GM19468 (cell line): ENCODE measurements at regions not wholly inside any gene's neighbourhood (a gene's known extent, or its start where the extent isn't known, plus 50 kb on each side); places are given as distances from the start of the nearest gene placed in this dataset.
"Not testable (repeated sequence)": the region's sequence is repeated elsewhere in the genome, so short reads cannot be mapped to it uniquely, and the experiment has no call there.

ENCODE experiments used
- ATAC-seq: cut with Tn5 transposase; IDR thresholded peaks from one replicate; pipeline ENCODE4 v1.9.1; 2021; ENCODE audit warnings: mild to moderate bottlenecking, moderate library complexity, moderate number of reproducible peaks; ENCODE audit not compliant: unreplicated experiment; ENCODE audit errors: extremely low read depth

- ATAC-seq: not testable (repeated sequence)
Measured at GRCh38 chr6:154624727-154625126, 108.5 kb upstream of the SCAF8 start.

GRCh38 chr6:154625721-154626120 lies 107.5 kb upstream of the SCAF8 start:
- ATAC-seq: no peak

- ATAC-seq: no peak
Measured at GRCh38 chr6:154629127-154629526, 104.1 kb upstream of the SCAF8 start.

DNA sequence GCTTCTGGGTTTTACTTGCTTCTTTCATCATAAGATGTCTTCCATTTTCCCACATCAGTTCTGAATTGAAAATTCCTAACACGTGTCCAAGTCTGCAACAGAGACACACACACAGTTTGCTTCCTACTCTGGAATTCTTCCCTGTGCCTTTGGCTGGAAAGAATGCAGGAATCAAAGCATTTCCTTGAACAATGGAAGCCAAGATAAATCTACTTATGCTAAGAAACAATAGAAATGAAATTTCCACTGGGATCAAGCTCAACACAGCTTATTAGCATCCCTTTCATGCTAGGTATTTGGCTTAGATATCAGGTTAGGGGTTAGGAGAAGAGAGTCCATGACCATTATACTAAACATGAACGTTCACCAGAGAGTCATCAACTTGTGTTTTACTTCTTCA lies 101.1 kb upstream of the SCAF8 start:
- ATAC-seq: no peak

DNA sequence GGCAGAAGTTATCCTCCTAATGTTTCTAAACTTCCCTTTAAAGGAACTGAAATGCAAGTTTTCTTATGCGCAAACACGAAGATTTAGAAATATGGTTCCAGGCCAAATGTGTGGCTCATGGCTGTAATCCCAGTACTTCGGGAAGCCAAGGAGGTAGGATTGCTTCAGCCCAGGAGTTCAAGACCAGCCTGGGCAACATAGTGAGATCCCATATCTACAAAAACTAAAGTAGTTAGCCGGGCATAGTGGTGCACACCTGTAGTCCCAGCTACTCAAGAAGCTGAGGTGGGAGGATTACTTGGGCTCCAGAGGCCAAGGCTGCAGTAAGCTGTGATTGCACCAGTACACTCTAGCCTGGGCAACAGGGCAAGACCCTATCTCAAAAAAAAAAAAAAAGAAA lies 95.8 kb upstream of the SCAF8 start:
- no peak for ATAC-seq

GRCh38 chr6:154638369-154638768 lies 94.8 kb upstream of the SCAF8 start:
- ATAC-seq: no peak

- ATAC-seq: not testable (repeated sequence)
Measured at GRCh38 chr6:154639196-154639595, 94.0 kb upstream of the SCAF8 start.

DNA sequence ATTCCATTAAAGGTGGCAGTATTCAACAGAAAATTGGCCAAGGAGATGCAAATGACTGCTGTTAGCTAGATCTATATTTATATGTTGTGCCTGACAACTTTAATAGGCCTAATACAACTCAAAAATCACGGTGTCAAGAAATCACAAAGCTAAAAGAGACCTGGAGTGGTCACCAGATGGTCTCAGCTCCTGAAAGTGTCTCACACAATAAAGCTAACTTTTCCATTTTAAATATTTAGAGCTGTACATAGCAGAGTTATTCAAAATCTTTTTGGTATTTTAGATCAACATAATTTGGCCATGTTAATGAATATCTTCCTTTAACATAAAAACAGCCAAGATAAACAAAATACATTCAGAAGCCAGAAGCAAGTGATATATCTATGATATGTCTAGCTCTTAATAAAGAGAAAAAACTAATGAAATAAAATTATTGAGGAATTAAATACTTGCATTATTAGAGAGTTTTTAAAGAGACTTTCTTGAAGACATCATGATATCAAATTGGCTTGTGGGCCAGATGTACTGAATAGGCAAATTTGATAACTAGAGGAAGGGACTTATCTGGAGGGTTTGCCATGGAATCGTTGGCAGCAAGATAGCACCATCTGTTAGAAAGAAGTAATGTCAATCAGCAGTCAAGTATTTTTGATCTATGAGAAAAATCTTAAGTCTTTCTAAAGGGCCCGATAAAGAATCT lies 84.9 kb upstream of the SCAF8 start:
- no peak for ATAC-seq

DNA sequence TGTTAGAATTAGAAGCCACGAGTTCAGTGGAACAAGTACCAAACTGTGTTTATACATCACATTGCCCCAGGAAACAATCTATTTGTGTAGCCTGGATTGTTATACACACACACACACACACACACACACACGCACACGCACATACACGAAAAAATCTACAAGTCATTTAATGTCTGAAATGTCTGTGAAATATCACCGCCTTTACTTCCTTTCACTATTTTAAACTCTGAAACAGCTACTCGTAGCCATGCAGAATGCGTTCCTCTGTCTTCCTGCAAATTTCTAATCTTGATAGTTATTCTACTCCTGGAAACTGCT lies 84.4 kb upstream of the SCAF8 start:
- ATAC-seq: no peak

DNA sequence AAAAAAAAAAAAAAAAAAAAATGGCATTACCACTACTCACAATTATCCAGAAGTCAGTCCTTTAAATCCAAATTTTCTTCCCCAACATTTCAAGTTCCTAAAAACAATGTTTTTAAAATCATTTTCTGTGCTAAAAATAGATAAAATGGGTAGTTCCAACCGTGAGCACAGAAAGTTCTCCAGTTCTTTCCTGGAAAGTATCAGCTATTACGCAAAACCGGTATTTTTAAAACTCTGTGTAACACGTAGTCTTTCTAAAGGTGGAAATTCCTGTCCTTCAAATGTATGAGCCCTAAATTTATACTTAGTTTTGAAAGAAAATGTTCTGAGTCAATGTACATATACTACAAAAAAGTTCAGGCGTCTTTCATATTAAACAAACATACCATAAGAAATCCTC lies 83.5 kb upstream of the SCAF8 start:
- no peak for ATAC-seq

- no peak for ATAC-seq
Measured at GRCh38 chr6:154650351-154650750, 82.9 kb upstream of the SCAF8 start.

DNA sequence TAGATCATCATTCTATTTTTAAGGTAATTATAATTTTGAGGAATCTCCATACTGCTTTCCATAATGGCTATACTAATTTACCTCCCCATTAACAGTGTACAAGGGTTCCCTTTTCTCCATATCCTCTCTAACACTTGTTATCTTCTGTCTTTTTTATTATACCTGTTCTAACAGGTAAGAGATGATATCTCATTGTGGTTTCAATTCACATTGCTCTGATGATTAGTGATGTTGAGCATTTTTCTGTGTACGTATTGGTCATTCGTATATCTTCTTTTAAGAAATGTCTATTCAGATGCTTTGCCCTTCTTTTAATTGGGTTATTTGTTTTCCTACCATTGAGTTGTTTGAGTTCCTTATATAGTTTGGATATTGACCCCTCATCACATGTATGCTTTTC lies 81.6 kb upstream of the SCAF8 start:
- ATAC-seq: no peak

- no peak for ATAC-seq
Measured at GRCh38 chr6:154653385-154653784, 79.8 kb upstream of the SCAF8 start.

GRCh38 chr6:154653853-154654252 lies 79.4 kb upstream of the SCAF8 start:
- no peak for ATAC-seq

GRCh38 chr6:154656660-154657059 lies 76.6 kb upstream of the SCAF8 start:
- ATAC-seq: no peak

DNA sequence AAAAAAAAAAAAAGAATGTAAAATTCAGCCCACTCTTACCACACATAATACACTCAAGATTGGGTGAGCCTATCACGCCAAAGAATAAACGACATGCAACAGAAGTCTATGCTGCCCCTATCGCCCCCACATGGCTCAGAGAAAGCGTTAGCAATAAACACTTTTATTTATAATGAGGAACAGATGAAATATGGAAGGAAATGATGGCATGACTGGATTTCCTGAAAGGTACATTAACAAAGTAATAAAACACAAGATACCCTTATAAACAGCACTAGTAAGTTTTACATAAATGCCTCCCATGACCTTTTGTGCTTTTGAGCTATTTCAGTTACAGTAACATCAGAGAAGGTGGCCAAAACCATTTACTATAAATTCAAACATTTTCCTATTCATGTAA lies 71.4 kb upstream of the SCAF8 start:
- no peak for ATAC-seq

- no peak for ATAC-seq
Measured at GRCh38 chr6:154664287-154664686, 68.9 kb upstream of the SCAF8 start.

- ATAC-seq: no peak
Measured at GRCh38 chr6:154668156-154668555, 65.1 kb upstream of the SCAF8 start.

DNA sequence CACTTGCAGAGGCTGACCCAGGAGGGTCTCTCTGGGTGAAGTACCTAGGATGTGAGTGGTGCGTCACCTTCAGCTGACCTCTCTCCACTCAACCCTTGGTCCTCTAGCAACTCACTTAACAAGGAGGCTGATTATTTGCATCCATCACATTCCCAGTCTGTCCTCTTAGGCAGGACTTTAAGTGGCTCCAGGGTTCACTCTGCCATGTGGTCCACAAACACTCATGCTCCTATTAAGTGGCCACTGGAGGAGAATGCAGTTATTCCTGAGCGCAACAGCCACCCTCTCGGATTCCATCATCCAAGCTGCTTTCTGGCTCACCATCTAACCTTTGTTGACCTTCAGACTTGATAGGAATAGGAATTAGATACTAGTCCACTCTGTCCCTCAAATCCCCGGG lies 61.1 kb upstream of the SCAF8 start:
- ATAC-seq: no peak

- no peak for ATAC-seq
Measured at GRCh38 chr6:154673919-154674318, 59.3 kb upstream of the SCAF8 start.

GRCh38 chr6:154675602-154676088 lies 57.6 kb upstream of the SCAF8 start:
- peak; percentile 98 for ATAC-seq

GRCh38 chr6:154682633-154683125 lies 50.5 kb upstream of the SCAF8 start:
- ATAC-seq: no peak
